PC-9 (cell line): ENCODE measurements at regions not wholly inside any gene's neighbourhood (a gene's known extent, or its start where the extent isn't known, plus 50 kb on each side); places are given as distances from the start of the nearest gene placed in this dataset.

Experiments
- BruUV-seq: library from RNA; stranded (reverse); fragments of 400-500 nt; replicated peaks from 2 replicates; lab custom pipeline; 2021; lab: Mats Ljungman, UMichigan
- CTCF ChIA-PET: fragments of 300-600 bp; sonication (Branson Sonifier 250); formaldehyde crosslinking; loops from one replicate; lab custom pipeline; 2022; ENCODE audit warnings: antibody characterized with exemption; lab: Charles Lee
- POLR2A ChIA-PET: fragments of 300-600 bp; sonication (Branson Sonifier 250); formaldehyde crosslinking; loops from one replicate; lab custom pipeline; 2022; ENCODE audit warnings: antibody characterized with exemption; ENCODE audit not compliant: unreplicated experiment; lab: Charles Lee
- DNase-seq, 2 experiments: peaks; one replicate each; pipeline versions ENCODE4 v3.0.0 to v3.0.0-alpha.2; 2015 to 2022; ENCODE audit warnings: mixed read lengths in 1 of 2
- H2AFZ ChIP-seq: fragments of 200-600 bp; sonication (generic); 2 replicates; pipeline ENCODE4 v1.8.1; 2017; ENCODE audit warnings: antibody characterized with exemption
- H3F3A ChIP-seq: fragments of 200-600 bp; sonication (generic); 2 replicates; pipeline ENCODE4 v1.8.1; 2017; ENCODE audit warnings: antibody characterized with exemption, mild to moderate bottlenecking, low read depth; ENCODE audit not compliant: insufficient read depth
- H3K27ac ChIP-seq: fragments of 200-600 bp; sonication (generic); 2 replicates; pipeline ENCODE4 v1.6.1; 2016; ENCODE audit warnings: mixed run types
- H3K27me3 ChIP-seq: fragments of 200-600 bp; sonication (generic); 2 replicates; pipeline ENCODE4 v1.6.1; 2016; ENCODE audit warnings: low read depth, mixed run types; ENCODE audit not compliant: insufficient read depth
- H3K36me3 ChIP-seq: fragments of 200-600 bp; sonication (generic); 2 replicates; pipeline ENCODE4 v1.6.1; 2016; ENCODE audit warnings: low read depth, mixed run types
- H3K4me1 ChIP-seq: fragments of 200-600 bp; sonication (generic); replicated peaks from 2 replicates; pipeline ENCODE4 v1.6.1; 2016; ENCODE audit warnings: mixed run types; ENCODE audit not compliant: insufficient read depth
- H3K4me2 ChIP-seq: fragments of 200-600 bp; sonication (generic); 2 replicates; pipeline ENCODE4 v1.6.1; 2017; ENCODE audit warnings: mixed run types
- H3K4me3 ChIP-seq: fragments of 200-600 bp; sonication (generic); 2 replicates; pipeline ENCODE4 v1.6.1; 2016; ENCODE audit warnings: mixed run types
- H3K79me2 ChIP-seq: fragments of 200-600 bp; sonication (generic); 2 replicates; pipeline ENCODE4 v1.6.1; 2017; ENCODE audit warnings: low read depth, mixed run types
- H3K9me2 ChIP-seq: fragments of 200-600 bp; sonication (generic); 2 replicates; pipeline ENCODE4 v1.8.1; 2017; ENCODE audit warnings: mild to moderate bottlenecking; ENCODE audit not compliant: insufficient read depth
- H3K9me3 ChIP-seq: fragments of 200-600 bp; sonication (generic); 2 replicates; pipeline ENCODE4 v1.8.1; 2016; ENCODE audit warnings: low read depth; ENCODE audit not compliant: insufficient read depth
- H4K20me1 ChIP-seq: fragments of 200-600 bp; sonication (generic); 2 replicates; pipeline ENCODE4 v1.8.1; 2017; ENCODE audit not compliant: insufficient read depth
- EZH2 ChIP-seq: fragments of 200-600 bp; sonication (generic); IDR thresholded peaks from 2 replicates; pipeline ENCODE4 v1.8.0; 2017; ENCODE audit warnings: antibody characterized with exemption, low read depth
- intact Hi-C: fragments of 100-400 bp; cut with micrococcal nuclease; formaldehyde crosslinking; loops from one replicate; pipeline ENCODE4 v1.10.0; 2022; ENCODE audit not compliant: unreplicated experiment
- TF ChIP-seq, protein P1 (sequence below): fragments of 200-600 bp; sonication (generic); conservative IDR thresholded peaks from 2 replicates; pipeline ENCODE4 v1.6.1; 2017; ENCODE audit warnings: mixed run types, antibody characterized with exemption, mild to moderate bottlenecking, moderate library complexity

DNA sequence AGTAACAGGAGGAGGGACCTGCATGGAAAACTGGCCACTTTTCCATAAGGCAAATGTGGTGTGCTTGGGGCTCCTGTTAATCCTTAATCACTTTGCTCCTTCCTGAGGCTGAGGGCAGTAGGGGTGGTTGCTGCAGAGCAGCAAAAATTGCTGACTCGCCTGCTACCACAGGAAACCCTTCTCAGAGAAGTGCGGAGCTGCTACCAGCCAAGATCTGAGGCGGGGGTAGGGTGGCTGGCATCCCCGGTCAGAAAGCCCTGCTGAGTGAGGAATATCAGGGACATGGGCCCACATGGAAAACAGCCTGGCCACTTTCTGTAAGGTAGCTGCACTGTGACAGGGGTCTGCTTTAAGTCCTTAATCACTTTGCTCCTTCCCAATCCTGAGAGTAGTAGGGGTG is 192.4 kb upstream of the GHR start:
- Histone ChIP-seq H3K4me3 (no peak overlapping the region), H3K27me3 (no peaks in the 10 kb centered on the region), H3K79me2 (no peaks in the 10 kb centered on the region), H3K27ac (no peak overlapping the region), H3F3A (no peaks in the 10 kb centered on the region), H3K9me3 (no peaks in the 10 kb centered on the region), H2AFZ (no peak overlapping the region), H4K20me1 (no peaks in the 10 kb centered on the region), H3K9me2 (no peaks in the 10 kb centered on the region), H3K36me3 (no peaks in the 10 kb centered on the region), H3K4me1 (no peaks in the 10 kb centered on the region), H3K4me2 (no peak overlapping the region)
- ChIA-PET POLR2A (no interaction called here), CTCF (no interaction called here)
- intact Hi-C loops: no loop called here
- TF ChIP-seq EZH2: no peak
- TF ChIP-seq, protein P1, sequence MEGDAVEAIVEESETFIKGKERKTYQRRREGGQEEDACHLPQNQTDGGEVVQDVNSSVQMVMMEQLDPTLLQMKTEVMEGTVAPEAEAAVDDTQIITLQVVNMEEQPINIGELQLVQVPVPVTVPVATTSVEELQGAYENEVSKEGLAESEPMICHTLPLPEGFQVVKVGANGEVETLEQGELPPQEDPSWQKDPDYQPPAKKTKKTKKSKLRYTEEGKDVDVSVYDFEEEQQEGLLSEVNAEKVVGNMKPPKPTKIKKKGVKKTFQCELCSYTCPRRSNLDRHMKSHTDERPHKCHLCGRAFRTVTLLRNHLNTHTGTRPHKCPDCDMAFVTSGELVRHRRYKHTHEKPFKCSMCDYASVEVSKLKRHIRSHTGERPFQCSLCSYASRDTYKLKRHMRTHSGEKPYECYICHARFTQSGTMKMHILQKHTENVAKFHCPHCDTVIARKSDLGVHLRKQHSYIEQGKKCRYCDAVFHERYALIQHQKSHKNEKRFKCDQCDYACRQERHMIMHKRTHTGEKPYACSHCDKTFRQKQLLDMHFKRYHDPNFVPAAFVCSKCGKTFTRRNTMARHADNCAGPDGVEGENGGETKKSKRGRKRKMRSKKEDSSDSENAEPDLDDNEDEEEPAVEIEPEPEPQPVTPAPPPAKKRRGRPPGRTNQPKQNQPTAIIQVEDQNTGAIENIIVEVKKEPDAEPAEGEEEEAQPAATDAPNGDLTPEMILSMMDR: no peak
- no peak for DNase-seq
- BruUV-seq: no TSS peak

DNA sequence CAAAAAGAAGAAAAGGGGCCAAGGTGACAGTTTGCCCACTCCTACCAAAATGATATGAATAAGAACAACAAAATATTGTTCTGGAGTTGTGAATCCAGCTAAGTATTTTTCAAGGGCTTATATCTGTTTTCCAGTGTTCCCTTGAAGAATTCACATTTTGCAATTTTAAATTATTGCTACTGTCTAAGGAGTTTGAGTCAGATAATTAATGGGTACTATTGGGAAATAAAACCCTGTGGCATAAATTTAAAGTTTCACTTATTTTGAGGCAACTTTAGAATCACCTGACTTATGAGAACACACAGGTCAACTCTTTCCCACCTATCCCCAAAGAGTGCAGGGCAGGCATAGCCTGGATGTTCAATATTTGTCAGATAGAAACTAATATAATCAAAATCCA is 188.0 kb upstream of the GHR start:
- no peaks in the 10 kb centered on the region for H3F3A ChIP-seq
- H3K27me3 ChIP-seq: no peaks in the 10 kb centered on the region
- H3K36me3 ChIP-seq: no peaks in the 10 kb centered on the region
- DNase-seq: no peak
- H3K4me2 ChIP-seq: no peak overlapping the region
- H3K79me2 ChIP-seq: no peaks in the 10 kb centered on the region
- no peak overlapping the region for H3K27ac ChIP-seq
- H2AFZ ChIP-seq: no peak overlapping the region
- TF ChIP-seq EZH2: no peak
- TF ChIP-seq, protein P1: no peak
- ChIA-PET POLR2A (no interaction called here), CTCF (no interaction called here)
- no peaks in the 10 kb centered on the region for H3K4me1 ChIP-seq
- no peaks in the 10 kb centered on the region for H4K20me1 ChIP-seq
- intact Hi-C loops: no loop called here
- no peaks in the 10 kb centered on the region for H3K9me2 ChIP-seq
- H3K9me3 ChIP-seq: no peaks in the 10 kb centered on the region
- BruUV-seq: no TSS peak
- no peak overlapping the region for H3K4me3 ChIP-seq

DNA sequence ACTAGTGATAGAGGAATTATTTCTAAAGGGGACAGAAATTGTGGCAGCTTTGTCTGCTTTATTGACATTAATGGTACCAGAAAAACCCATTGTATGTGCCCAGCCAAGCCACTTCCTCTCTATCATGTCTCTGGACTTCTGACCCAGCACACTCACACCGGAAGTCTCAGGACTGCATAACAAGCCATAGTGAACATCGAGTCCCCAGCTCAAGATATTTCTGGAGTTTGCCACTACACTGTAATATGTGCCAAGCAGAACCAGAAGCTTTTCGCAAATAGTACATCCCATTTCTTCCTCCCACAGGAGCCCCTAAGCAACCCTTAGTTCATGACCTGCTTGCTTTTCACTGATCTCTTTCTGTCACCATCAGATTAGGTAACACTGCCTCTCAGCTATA is 187.4 kb upstream of the GHR start:
- Histone ChIP-seq H3K9me3 (no peaks in the 10 kb centered on the region), H3K27me3 (no peaks in the 10 kb centered on the region), H4K20me1 (no peaks in the 10 kb centered on the region), H3K79me2 (no peaks in the 10 kb centered on the region), H2AFZ (no peak overlapping the region), H3K4me3 (no peak overlapping the region), H3K4me1 (no peaks in the 10 kb centered on the region), H3K9me2 (no peaks in the 10 kb centered on the region), H3K36me3 (no peaks in the 10 kb centered on the region), H3K27ac (no peak overlapping the region), H3F3A (no peaks in the 10 kb centered on the region), H3K4me2 (no peak overlapping the region)
- BruUV-seq: no TSS peak
- ChIA-PET POLR2A (no interaction called here), CTCF (no interaction called here)
- intact Hi-C loops: no loop called here
- no peak for TF ChIP-seq EZH2
- TF ChIP-seq, protein P1: no peak
- peak in 1 of 2 experiments; percentile 18 for DNase-seq
